GM21423 (cell line): ENCODE measurements at regions not wholly inside any gene's neighbourhood (a gene's known extent, or its start where the extent isn't known, plus 50 kb on each side); places are given as distances from the start of the nearest gene placed in this dataset.
A peak's percentile ranks its signal among the peaks of the same experiment; 100 is the strongest.
"Not testable (repeated sequence)": the region's sequence is repeated elsewhere in the genome, so short reads cannot be mapped to it uniquely, and the experiment has no call there.

Source experiments
- ATAC-seq: cut with Tn5 transposase; IDR thresholded peaks from one replicate; pipeline ENCODE4 v1.9.1; 2021; ENCODE audit warnings: mild to moderate bottlenecking, moderate library complexity; ENCODE audit not compliant: unreplicated experiment

DNA sequence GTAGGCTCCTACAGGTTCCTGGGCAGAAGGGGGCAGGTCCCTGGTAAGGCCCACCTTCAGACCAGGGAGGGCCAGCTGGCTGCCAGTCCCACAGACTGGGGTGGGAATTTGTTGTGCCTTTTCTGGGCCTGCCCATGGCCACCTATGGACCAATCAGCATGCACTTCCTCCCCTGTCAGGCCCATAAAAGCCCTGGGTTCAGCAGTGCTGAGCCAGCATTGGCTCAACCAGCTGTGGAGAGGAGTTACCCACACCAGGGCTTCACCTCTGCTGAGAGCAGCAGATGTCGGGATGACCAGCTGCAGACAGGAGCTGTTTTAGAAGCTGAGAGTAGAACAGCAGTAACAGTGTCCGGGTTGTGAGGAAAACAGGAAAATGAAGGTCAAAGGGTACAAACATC is 373.4 kb upstream of the ACO1 start:
- no peak for ATAC-seq

DNA sequence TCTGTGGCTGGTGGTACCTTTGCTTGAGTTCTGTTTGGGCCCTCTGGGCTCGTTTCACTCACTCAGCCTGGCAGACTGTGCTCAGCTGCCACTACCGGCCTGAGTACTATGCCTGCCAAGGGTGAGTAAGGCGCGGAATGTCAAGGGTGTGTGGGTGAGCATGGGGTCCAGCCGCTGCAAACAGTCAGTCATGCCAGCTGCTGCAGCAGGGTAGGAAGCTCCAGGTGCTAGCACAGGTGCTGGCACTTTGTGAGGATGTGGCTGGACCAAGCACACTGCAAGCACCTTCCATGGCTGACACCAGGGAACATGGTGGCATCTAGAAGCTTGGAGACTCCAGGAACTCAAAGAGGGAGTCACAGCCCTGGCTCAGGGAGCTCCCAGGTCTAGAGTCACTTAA is 368.6 kb upstream of the ACO1 start:
- ATAC-seq: no peak

DNA sequence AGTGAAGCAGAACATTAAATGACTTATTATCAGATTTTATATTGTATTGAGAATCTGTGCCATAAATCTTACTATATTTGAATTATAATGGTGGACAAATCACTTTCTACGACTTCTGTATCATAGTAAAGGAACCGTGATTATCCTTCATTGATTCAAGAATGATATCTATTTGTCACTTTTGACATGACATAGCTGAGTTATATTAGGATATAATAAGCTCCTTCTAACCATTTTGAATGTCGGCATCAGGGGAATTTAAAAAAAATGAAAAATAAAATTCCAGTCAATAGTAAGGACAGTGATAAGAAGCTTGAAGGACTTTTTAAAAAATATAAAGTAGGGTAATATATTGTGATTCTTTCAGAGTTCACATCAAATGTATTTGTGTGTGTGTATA is 338.9 kb upstream of the ACO1 start:
- no peak for ATAC-seq

DNA sequence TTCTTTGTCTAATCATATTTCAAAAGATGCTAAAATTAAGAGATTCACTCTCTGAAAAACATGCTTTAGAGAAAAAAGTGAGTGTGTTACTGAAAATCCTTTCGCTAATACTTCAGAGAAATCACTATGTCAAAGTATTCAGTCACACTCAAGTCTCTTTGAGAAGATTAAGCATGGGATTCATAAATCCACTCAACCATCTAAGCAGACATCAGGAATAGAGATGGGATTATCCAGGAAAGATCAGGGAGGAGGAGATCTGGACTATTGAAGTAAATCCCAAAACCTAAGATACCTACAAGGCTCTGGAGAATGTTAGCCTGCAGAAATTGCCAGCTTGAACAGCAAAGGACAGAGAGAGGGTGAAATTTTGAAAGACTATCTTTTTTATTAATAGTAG is 317.2 kb upstream of the ACO1 start:
- no peak for ATAC-seq

DNA sequence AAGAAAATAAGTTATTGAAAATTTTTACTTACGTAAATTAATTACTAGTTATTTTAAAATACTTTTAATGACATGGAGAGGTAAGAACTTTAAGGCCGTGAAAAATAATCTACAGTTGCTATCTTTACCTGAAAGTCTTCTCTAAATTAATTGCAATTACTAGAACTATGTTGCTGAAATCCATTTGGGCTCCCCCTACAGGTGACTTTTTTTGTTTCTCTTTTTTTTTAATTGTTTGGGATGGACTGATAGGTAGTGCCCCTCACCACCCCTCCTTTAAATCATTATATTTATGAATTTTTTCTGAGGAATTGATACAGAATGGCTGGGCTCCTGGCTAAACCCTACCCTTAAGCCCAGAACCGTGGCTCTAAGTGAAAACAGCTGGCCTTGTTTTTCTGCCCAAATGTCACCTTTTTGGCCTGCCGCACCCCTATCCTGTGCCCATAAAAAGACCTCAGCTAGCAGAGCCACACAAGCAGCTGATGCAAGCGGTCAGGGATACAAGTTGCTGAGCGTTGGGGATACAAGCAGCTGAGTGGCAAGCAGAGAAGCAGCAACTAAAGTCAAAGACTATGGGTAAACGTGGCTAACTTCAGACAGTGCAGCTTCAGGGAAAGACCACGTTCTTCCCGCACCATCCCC is 315.2 kb upstream of the ACO1 start:
- no peak for ATAC-seq

DNA sequence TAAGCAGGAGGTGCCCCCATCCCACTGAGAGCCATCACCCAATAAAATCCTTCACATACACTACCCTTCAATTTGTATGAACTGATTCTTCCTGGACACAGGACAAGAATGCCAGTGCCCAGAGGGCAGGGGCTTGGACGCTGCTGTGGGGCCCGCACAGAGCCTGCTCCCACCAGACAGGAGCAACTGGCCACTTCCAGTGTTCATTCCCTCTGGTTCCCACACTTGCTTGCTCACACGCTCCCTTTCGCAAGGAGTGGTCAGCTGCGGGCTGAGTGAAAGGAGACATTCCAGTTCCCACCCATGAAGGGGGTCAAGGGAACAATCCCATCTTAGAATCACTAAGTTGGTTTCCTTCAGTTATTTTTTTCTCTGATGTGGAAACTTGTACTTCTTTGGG is 314.5 kb upstream of the ACO1 start:
- ATAC-seq: no peak

- ATAC-seq: no peak
Measured at GRCh38 chr9:32072570-32072969, 311.9 kb upstream of the ACO1 start.

GRCh38 chr9:32092031-32092430 is 292.4 kb upstream of the ACO1 start:
- no peak for ATAC-seq

- ATAC-seq: no peak
Measured at GRCh38 chr9:32117291-32117690, 267.2 kb upstream of the ACO1 start.

GRCh38 chr9:32128546-32128945 is 255.9 kb upstream of the ACO1 start:
- no peak for ATAC-seq

GRCh38 chr9:32130709-32131108 is 253.7 kb upstream of the ACO1 start:
- ATAC-seq: not testable (repeated sequence)

DNA sequence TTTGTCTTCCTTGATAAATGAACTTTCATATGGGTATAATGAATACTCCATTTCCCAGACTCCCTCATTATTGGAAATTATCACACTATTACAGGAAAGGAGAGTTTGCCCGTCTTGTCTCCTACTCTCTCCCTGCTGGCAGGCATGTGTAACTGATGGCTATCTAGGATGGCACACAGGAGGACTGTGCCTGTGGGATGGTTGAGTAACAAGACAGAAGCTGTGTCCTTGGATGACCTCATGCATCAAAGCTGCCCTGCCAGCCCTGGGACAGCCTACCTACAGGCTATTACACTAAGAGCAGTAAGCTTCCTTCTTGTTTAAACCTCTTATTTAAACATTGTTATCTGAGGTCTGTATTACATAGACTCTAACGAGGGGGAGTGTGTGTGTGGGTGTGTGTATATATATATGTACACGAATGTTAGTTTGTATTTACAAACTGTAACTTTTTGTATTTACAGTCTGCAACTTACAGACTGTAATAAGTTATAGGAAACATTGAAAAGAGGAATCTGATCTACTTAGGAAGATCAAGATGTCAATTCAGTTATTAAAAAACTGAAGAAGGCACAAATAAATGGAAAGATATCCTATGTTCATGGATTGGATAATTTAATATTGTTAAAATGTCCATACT is 247.6 kb upstream of the ACO1 start:
- no peak for ATAC-seq

- ATAC-seq: no peak
Measured at GRCh38 chr9:32142074-32142473, 242.4 kb upstream of the ACO1 start.

- not testable (repeated sequence) for ATAC-seq
Measured at GRCh38 chr9:32148553-32148952, 235.9 kb upstream of the ACO1 start.

DNA sequence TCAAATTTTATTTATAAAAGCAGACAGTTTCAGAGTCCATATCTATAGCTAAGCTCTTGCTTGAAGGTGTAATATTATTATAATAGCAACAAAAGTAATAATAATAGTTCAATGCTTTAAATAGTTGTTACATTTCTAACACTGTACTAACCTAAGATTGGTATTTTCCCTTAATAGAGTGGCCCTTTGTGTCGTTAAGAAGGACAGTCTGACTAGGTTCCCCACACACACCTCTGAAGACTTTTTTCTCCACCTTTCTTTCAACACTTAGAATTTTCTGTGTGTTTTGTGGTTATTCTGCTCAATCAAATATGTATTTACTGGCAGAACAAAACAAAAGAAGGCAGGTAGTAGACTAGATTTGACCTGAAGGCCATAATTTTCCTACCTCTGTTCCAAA is 223.2 kb upstream of the ACO1 start:
- ATAC-seq: no peak

- ATAC-seq: peak; percentile 51
Measured at GRCh38 chr9:32161720-32162119, 222.7 kb upstream of the ACO1 start.

DNA sequence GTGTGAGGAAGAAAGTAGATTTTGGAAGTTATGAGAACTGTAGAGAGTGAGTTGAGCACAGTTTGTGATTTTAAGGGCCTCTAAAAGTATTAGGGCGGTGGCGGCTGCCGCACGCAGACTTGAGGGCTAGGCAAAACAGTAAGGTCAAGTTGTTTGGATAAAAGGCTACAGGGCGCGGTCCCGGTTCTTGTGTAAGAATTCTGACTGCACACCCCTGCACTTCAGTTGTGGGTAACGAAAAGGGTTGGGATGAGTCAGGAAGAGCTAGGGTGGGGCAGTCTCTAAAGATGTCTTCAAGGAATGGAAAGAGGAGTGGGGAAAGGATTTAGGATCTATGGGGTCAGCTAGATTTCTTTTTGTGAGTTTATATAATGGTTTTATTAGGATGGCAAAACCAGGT is 218.1 kb upstream of the ACO1 start:
- ATAC-seq: not testable (repeated sequence)

DNA sequence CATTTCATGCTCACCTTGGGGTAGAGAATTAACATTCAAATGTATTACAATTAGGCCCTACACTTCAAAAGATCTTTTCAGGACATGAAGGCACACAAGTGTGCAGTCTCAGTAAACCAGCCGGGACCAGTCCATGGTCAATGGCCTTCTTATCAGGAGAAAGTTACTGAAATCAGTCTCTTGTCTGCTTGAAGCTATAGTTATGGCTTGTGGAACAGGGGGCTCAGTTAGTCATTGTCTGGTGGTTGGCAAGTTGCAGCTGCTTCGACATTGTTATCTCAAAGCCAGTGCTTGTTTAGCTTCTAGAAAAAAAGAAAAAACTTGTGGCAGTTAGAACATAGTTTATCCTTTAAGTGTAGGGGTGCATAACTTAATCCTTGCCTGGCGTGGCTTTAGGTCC is 213.1 kb upstream of the ACO1 start:
- no peak for ATAC-seq

GRCh38 chr9:32172256-32172655 is 212.2 kb upstream of the ACO1 start:
- no peak for ATAC-seq

GRCh38 chr9:32177396-32177795 is 207.0 kb upstream of the ACO1 start:
- no peak for ATAC-seq

- ATAC-seq: no peak
Measured at GRCh38 chr9:32180597-32180996, 203.8 kb upstream of the ACO1 start.

DNA sequence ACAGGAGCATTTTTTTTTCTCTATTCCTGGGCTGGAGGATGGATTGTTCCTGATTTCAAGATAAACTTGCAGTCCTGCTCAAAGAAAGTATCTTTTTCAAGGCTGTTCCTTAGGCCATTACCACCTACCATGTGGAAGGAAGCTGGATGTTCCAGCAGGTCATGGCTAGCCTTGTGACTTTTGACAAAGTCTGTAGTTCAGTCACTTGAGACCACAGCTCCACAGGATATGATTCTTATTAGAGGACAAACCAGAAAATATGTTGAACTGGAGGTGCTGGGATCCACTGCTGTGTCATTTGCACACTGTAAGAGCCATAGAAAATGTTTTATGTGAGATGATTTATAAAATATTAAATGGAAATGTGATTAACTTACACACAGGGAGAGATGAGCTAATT is 184.2 kb upstream of the ACO1 start:
- ATAC-seq: no peak

- ATAC-seq: no peak
Measured at GRCh38 chr9:32200896-32201295, 183.5 kb upstream of the ACO1 start.
